ENCODE measurements at regions not wholly inside any gene's neighbourhood (a gene's known extent, or its start where the extent isn't known, plus 50 kb on each side); places are given as distances from the start of the nearest gene placed in this dataset.

DNA sequence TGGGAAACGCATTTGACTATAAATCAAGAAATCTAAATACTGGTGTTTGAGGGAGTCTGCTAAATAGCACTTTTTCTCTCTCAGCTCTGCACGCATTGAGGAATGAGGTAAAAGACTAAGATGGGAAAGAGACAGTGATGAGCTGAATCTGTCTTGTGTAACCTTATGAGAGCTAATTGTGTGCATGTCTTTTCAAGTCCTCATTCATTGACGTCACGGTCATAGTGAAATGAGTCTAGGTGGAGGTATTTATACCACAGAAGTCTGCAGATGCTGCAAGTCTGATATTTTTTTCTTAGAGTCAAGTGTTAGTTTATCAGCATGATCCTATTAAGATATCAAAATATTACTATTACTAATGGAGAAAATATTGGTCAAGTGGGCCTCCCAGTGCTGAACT is 361.5 kb upstream of the HS3ST1 start:
- no peak for TF ChIP-seq SIN3A (IDR thresholded peaks at IDR 0.05; ENCODE audit: borderline replicate concordance, insufficient read depth, low read length)
- no peak for TF ChIP-seq FOXP2 (optimal IDR thresholded peaks at IDR 0.05; ENCODE audit: borderline replicate concordance, extremely low read depth, extremely low read length, insufficient read depth)
- TF ChIP-seq TAF1 (IDR thresholded peaks at IDR 0.05; ENCODE audit: borderline replicate concordance, insufficient read depth, low read length), result no peak
- TF ChIP-seq POLR2AphosphoS5 (IDR thresholded peaks at IDR 0.05; ENCODE audit: low read depth, low read length), result no peak
- TF ChIP-seq, protein P1, sequence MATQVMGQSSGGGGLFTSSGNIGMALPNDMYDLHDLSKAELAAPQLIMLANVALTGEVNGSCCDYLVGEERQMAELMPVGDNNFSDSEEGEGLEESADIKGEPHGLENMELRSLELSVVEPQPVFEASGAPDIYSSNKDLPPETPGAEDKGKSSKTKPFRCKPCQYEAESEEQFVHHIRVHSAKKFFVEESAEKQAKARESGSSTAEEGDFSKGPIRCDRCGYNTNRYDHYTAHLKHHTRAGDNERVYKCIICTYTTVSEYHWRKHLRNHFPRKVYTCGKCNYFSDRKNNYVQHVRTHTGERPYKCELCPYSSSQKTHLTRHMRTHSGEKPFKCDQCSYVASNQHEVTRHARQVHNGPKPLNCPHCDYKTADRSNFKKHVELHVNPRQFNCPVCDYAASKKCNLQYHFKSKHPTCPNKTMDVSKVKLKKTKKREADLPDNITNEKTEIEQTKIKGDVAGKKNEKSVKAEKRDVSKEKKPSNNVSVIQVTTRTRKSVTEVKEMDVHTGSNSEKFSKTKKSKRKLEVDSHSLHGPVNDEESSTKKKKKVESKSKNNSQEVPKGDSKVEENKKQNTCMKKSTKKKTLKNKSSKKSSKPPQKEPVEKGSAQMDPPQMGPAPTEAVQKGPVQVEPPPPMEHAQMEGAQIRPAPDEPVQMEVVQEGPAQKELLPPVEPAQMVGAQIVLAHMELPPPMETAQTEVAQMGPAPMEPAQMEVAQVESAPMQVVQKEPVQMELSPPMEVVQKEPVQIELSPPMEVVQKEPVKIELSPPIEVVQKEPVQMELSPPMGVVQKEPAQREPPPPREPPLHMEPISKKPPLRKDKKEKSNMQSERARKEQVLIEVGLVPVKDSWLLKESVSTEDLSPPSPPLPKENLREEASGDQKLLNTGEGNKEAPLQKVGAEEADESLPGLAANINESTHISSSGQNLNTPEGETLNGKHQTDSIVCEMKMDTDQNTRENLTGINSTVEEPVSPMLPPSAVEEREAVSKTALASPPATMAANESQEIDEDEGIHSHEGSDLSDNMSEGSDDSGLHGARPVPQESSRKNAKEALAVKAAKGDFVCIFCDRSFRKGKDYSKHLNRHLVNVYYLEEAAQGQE (IDR thresholded peaks at IDR 0.05; ENCODE audit: insufficient read depth in 1 of 2, low read depth in 2 of 2, low read length in 2 of 2), result no peak

DNA sequence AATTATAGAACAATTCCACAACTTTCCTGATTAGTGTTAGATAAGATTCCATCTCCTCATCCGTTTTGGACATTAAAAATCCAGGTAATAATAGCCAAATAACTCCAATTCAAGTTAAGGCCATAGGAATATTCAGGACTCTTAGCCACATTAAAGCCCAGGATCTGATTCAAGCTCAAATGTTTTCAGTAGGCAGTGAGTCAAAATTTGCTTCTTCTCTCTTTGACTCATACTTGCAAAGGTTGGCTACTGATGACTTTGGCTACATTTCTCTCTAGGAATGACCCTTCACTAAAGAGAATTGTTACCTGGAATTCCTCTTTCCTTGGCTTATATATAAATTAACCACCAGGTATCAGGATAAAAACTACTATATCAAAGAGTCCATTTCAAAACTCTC is 354.9 kb upstream of the HS3ST1 start:
- TF ChIP-seq FOXP2 (optimal IDR thresholded peaks at IDR 0.05; ENCODE audit: borderline replicate concordance, extremely low read depth, extremely low read length, insufficient read depth), result no peak
- no peak for TF ChIP-seq TAF1 (IDR thresholded peaks at IDR 0.05; ENCODE audit: borderline replicate concordance, insufficient read depth, low read length)
- TF ChIP-seq POLR2AphosphoS5 (IDR thresholded peaks at IDR 0.05; ENCODE audit: low read depth, low read length), result no peak

DNA sequence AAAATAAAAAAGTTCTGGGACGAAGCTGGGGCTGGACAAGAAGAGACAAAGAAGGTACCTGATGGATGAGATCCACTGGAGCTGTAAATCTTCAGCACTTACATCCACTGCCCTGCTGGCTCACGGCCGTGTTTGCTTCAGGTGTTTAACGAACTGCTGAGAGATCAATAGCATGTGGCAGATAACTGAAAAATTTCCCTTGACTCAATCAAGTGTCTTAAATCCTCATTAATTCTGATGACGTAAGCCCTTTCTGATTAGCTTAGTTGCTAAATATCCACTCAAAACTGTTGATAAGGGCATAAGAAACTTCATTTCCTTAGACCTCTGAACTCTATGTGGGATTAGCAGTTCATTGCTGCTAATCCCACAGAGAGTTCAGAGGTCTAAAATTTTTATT is 354.2 kb upstream of the HS3ST1 start:
- TF ChIP-seq POLR2AphosphoS5 (IDR thresholded peaks at IDR 0.05; ENCODE audit: low read depth, low read length) (no peak), SIN3A (IDR thresholded peaks at IDR 0.05; ENCODE audit: borderline replicate concordance, insufficient read depth, low read length) (no peak), FOXP2 (optimal IDR thresholded peaks at IDR 0.05; ENCODE audit: borderline replicate concordance, extremely low read depth, extremely low read length, insufficient read depth) (no peak), TAF1 (IDR thresholded peaks at IDR 0.05; ENCODE audit: borderline replicate concordance, insufficient read depth, low read length) (no peak)
- TF ChIP-seq, protein P1 (IDR thresholded peaks at IDR 0.05; ENCODE audit: insufficient read depth in 1 of 2, low read depth in 2 of 2, low read length in 2 of 2), result no peak

DNA sequence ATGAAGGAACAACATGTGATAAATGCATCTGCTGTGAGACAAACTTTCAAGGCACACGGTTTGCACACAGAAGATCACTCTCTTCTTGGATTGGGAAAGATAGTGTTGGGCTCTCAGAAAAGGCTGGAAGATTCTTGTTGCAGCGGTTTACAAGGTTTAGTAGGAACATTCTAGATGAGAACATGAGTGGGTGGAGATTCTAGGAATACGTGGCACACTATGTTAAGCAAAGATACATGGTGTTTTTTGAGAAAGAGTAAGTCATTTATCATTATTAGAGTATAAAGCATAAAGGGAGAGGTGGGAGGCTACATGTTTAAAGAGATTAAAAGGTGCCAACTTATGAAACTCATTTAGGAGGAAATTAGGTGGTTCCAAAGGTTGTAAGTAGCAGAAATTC is 348.8 kb upstream of the HS3ST1 start:
- TF ChIP-seq SIN3A (IDR thresholded peaks at IDR 0.05; ENCODE audit: borderline replicate concordance, insufficient read depth, low read length) (no peak), TAF1 (IDR thresholded peaks at IDR 0.05; ENCODE audit: borderline replicate concordance, insufficient read depth, low read length) (no peak), POLR2AphosphoS5 (IDR thresholded peaks at IDR 0.05; ENCODE audit: low read depth, low read length) (no peak), FOXP2 (optimal IDR thresholded peaks at IDR 0.05; ENCODE audit: borderline replicate concordance, extremely low read depth, extremely low read length, insufficient read depth) (no peak)
- TF ChIP-seq, protein P1 (IDR thresholded peaks at IDR 0.05; ENCODE audit: insufficient read depth in 1 of 2, low read depth in 2 of 2, low read length in 2 of 2), result no peak

DNA sequence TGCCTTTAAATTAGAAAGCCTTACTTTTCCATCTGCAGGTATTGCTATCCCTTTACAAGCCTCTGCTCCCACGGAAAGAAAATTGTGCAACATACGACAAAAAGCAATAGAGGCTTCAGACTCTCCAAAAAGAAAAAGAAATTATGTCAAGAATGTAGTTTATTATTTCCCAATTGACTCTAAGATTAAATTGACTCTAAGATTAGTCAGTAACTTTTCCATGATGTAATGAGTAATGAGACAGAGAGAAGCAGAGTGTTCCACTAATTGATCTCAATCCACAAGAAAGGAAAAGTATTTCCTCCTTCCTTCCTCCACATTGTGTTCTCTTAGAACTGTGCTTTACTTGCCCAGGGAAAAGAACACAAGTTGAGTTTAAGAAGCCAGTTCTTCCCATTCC is 345.7 kb upstream of the HS3ST1 start:
- no peak for TF ChIP-seq TAF1 (IDR thresholded peaks at IDR 0.05; ENCODE audit: borderline replicate concordance, insufficient read depth, low read length)

DNA sequence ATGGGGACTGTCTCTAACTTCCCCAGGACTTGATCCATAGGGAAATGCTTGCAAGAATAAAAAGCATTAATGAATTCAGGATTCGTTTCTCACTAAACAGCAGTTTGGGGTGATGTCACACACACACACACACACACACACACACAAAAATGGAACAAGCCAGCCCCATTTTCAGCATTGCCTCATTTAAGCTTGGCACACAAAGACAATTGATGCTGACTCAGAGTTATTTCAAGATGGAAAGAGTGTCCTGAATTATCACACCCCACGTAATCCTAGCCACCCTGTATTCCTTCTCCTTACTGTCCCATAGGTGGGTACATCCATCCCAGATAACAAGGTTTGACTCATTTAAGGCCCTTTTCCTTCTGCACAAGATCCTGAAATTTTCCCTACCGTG is 345.1 kb upstream of the HS3ST1 start:
- TF ChIP-seq SIN3A (IDR thresholded peaks at IDR 0.05; ENCODE audit: borderline replicate concordance, insufficient read depth, low read length) (no peak), FOXP2 (optimal IDR thresholded peaks at IDR 0.05; ENCODE audit: borderline replicate concordance, extremely low read depth, extremely low read length, insufficient read depth) (no peak)
- TF ChIP-seq, protein P1 (IDR thresholded peaks at IDR 0.05; ENCODE audit: insufficient read depth in 1 of 2, low read depth in 2 of 2, low read length in 2 of 2), result no peak
